Brain microvascular endothelial cell (primary cell): ENCODE measurements at regions not wholly inside any gene's neighbourhood (a gene's known extent, or its start where the extent isn't known, plus 50 kb on each side); places are given as distances from the start of the nearest gene placed in this dataset.

Source experiments
- DNase-seq: peaks from one replicate; pipeline ENCODE4 v3.0.0-alpha.2; 2020
- H3K27ac ChIP-seq: fragments of 250-450 bp; sonication (Bioruptor Pico); 2 replicates; pipeline ENCODE4 v1.5.1; 2020; ENCODE audit warnings: mild to moderate bottlenecking, moderate library complexity
- H3K27me3 ChIP-seq: fragments of 250-450 bp; sonication (Bioruptor Pico); replicated peaks from 2 replicates; pipeline ENCODE4 v1.5.1; 2020; ENCODE audit warnings: mild to moderate bottlenecking
- H3K36me3 ChIP-seq: fragments of 250-450 bp; sonication (Bioruptor Pico); replicated peaks from 2 replicates; pipeline ENCODE4 v1.5.1; 2020; ENCODE audit warnings: mild to moderate bottlenecking
- H3K4me3 ChIP-seq: 2 replicates; pipeline ENCODE4 v1.5.1; 2011; ENCODE audit warnings: low read depth, mild to moderate bottlenecking, control low read depth, low read length, moderate library complexity
- CTCF ChIP-seq: IDR thresholded peaks from 2 replicates; pipeline ENCODE4 v1.5.1; 2011; ENCODE audit warnings: low read depth, mild to moderate bottlenecking, moderate library complexity, low read length, control low read depth, inconsistent platforms; ENCODE audit errors: missing control alignments
- in situ Hi-C: cut with HindIII; loops from 2 replicates; pipeline ENCODE4 v1.10.0; 2017; ENCODE audit warnings: low sequenced_read_pairs, low pct_ligation_motif_present

- in situ Hi-C loops = no loop called here
- Histone ChIP-seq H3K36me3 (no peaks in the 10 kb centered on the region), H3K27me3 (no peaks in the 10 kb centered on the region), H3K27ac (no peak overlapping the region), H3K4me3 (no peak overlapping the region)
- TF ChIP-seq CTCF = no peak
- peak; percentile 18 for DNase-seq
Measured at GRCh38 chr20:56986931-56987720, 279.3 kb downstream of the BMP7 start.

GRCh38 chr20:56987986-56988385 is 278.5 kb downstream of the BMP7 start:
- peak overlapping the region; percentile 26 for H3K27ac ChIP-seq
- DNase-seq = peak; percentile 71
- no peak for TF ChIP-seq CTCF
- H3K4me3 ChIP-seq = peak overlapping the region; percentile 17
- in situ Hi-C loops = no loop called here
- H3K27me3 ChIP-seq = no peaks in the 10 kb centered on the region
- no peaks in the 10 kb centered on the region for H3K36me3 ChIP-seq

GRCh38 chr20:56988446-56988845 is 278.0 kb downstream of the BMP7 start:
- no peak overlapping the region for H3K4me3 ChIP-seq
- no peaks in the 10 kb centered on the region for H3K36me3 ChIP-seq
- H3K27ac ChIP-seq = no peak overlapping the region
- DNase-seq = no peak
- in situ Hi-C loops = no loop called here
- TF ChIP-seq CTCF = no peak
- H3K27me3 ChIP-seq = no peaks in the 10 kb centered on the region

GRCh38 chr20:56989516-56989915 is 276.9 kb downstream of the BMP7 start:
- Histone ChIP-seq H3K27me3 (no peaks in the 10 kb centered on the region), H3K36me3 (no peaks in the 10 kb centered on the region), H3K27ac (no peak overlapping the region), H3K4me3 (no peak overlapping the region)
- no peak for TF ChIP-seq CTCF
- in situ Hi-C loops = no loop called here
- DNase-seq = peak; percentile 36

- H3K36me3 ChIP-seq = no peaks in the 10 kb centered on the region
- in situ Hi-C loops = no loop called here
- no peak overlapping the region for H3K27ac ChIP-seq
- no peak for DNase-seq
- H3K27me3 ChIP-seq = no peaks in the 10 kb centered on the region
- TF ChIP-seq CTCF = no peak
- no peak overlapping the region for H3K4me3 ChIP-seq
Measured at GRCh38 chr20:56993020-56993559, 273.4 kb downstream of the BMP7 start.
